ENCODE measurements at regions not wholly inside any gene's neighbourhood (a gene's known extent, or its start where the extent isn't known, plus 50 kb on each side); places are given as distances from the start of the nearest gene placed in this dataset.

GRCh38 chrY:7464742-7465141, 553.2 kb upstream of the AMELY start:
- no peak for DNase-seq (ENCODE audit: low read depth)

GRCh38 chrY:7463711-7464110, 552.2 kb upstream of the AMELY start:
- no peak for DNase-seq (ENCODE audit: low read depth)

DNA sequence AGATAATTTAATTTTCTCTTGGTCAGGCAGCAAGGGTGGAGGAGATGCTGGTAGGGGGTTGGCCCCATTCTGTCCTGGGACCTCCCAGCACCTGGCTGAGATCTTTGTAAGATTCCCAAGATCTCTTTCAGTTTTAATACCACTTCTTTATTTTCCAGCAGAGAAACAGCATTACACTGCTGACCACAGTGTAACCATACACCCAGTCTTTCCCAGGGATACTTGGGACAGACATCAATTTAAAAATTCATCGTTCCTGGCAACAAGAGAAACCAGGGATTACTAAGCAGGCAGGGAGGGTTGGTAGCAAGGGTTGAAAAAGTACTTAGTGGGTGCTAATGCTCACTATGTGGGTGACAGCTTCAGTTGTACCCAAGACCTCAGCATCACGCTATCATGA, 551.6 kb upstream of the AMELY start:
- no peak for DNase-seq (ENCODE audit: low read depth)

- DNase-seq (ENCODE audit: low read depth), result no peak
These were observed 551.1 kb upstream of the AMELY start for GRCh38 chrY:7462657-7463056.

- DNase-seq (ENCODE audit: low read depth), result no peak
These were observed 550.4 kb upstream of the AMELY start for GRCh38 chrY:7461873-7462525.

GRCh38 chrY:7459802-7460201, 548.2 kb upstream of the AMELY start:
- no peak for DNase-seq (ENCODE audit: low read depth)

DNA sequence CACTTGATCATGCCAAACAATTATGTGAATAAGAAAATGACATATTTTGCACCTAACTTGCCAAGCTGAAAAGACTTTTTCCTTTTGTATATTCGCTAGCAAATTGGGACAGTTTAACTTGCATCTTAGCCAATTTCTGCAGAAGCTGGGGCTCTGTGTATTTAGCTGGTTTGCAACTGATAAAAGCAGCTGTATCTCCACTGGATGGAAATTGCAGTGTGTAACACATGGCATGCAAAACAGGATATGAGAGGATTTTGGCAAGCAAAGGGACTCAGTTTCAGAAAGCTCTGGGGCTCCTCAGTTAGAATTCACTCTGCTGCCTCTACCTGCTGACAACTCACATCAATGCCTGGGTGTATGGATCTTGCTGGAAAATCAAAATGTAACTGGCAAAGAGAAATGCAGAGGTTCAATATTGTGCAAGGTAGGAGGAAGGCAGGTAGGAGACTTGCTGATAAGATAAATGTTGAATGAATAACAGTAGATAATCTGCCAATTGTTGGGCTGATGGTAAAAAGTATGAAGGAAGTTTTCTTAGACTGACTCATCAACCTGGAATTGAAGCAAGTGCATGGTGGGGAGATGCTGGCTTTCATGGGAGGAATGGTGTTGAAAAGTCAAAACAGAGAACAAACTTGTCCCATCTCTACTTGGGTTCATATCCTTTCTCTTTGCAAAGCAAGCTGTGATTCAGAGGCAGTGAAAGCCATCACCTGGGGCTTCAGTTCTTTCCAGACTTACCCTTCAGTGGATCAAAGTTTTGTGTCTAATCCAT, 546.9 kb upstream of the AMELY start:
- DNase-seq (ENCODE audit: low read depth), result no peak

DNA sequence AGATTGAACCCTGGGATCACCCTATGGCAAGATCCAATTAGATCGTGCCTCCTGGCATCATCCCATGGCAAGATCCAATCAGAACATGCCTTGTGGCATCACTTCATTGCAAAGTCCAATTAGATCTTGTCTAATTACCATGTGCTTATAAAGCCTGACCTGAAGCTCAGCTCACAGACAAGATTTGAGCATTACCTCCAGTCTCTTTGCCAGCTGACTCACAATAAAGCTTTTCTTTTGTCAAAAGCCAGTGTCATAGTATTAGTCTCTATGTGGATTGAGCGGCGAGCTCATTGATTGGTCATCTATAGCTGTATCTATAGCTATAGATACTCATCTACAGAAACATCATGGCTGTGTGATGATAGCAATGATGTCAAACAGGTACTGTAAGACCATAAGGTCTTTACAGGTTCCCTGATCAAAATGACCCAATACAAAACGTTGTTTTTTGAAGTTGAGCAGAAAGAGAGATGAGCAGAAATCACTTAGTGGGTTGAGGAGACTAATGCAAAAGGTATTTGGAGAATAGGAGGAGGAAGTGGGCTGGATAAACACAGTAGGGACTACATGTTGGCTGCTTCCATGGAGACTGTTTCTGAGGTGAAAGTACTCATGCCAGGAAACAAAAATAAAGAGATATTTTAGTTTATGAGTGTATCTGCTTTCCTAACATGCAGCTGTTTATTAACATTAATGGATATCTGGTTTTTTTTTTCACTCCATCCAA, 545.9 kb upstream of the AMELY start:
- no peak for DNase-seq (ENCODE audit: low read depth)

GRCh38 chrY:7455626-7456025, 544.1 kb upstream of the AMELY start:
- no peak for DNase-seq (ENCODE audit: low read depth)

- no peak for DNase-seq (ENCODE audit: low read depth)
These were observed 541.8 kb upstream of the AMELY start for GRCh38 chrY:7453336-7453735.

- no peak for DNase-seq (ENCODE audit: low read depth)
These were observed 540.7 kb upstream of the AMELY start for GRCh38 chrY:7452246-7452645.

DNA sequence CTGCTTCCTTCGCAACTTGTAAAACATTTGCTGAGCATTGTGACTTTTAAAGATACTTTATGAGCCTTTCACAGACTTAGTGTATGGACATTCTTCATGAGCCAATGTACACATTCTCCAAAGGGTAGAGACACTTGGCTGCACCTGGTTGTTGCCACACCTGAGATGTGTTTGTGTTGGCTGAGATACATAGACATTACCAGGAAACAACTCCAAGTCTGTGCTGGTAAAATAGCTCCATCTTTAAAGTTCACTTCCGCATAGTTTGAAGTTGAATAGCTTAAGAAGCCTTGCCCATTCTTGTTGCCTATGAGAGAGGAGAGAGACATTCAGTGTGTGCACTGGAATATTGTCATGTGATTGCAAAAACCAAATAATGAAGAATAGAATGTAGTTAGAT, 538.3 kb upstream of the AMELY start:
- no peak for DNase-seq (ENCODE audit: low read depth)

GRCh38 chrY:7448687-7449086, 537.1 kb upstream of the AMELY start:
- no peak for DNase-seq (ENCODE audit: low read depth)

GRCh38 chrY:7447881-7448516, 536.4 kb upstream of the AMELY start:
- DNase-seq (ENCODE audit: low read depth), result no peak

- no peak for DNase-seq (ENCODE audit: low read depth)
These were observed 532.6 kb upstream of the AMELY start for GRCh38 chrY:7444141-7444540.

GRCh38 chrY:7440796-7441530, 529.4 kb upstream of the AMELY start:
- no peak for DNase-seq (ENCODE audit: low read depth)

GRCh38 chrY:7437086-7437485, 525.5 kb upstream of the AMELY start:
- no peak for DNase-seq (ENCODE audit: low read depth)

GRCh38 chrY:7433817-7434809, 522.6 kb upstream of the AMELY start:
- DNase-seq (ENCODE audit: low read depth), result no peak

- no peak for DNase-seq (ENCODE audit: low read depth)
These were observed 507.6 kb upstream of the AMELY start for GRCh38 chrY:7419165-7419564.

DNA sequence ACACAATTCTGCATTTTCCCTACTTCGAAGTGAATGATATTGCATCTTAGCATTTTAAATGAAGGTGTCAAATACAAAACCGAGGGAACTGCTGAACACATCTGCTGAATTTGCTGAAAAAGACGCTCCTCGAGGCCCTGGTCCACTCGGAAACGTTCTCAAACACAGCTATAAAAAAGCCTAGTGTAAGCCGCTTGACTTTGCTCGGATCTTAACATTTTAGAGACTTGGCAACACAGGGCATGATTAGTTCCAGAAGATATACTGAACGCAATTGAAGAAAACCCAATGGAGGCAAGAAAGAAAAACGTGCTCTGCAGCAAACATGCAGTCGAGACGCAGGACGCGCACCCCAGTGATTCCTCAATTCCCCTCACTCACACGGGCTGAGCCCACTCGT, 506.4 kb upstream of the AMELY start:
- no peak for DNase-seq (ENCODE audit: low read depth)

DNA sequence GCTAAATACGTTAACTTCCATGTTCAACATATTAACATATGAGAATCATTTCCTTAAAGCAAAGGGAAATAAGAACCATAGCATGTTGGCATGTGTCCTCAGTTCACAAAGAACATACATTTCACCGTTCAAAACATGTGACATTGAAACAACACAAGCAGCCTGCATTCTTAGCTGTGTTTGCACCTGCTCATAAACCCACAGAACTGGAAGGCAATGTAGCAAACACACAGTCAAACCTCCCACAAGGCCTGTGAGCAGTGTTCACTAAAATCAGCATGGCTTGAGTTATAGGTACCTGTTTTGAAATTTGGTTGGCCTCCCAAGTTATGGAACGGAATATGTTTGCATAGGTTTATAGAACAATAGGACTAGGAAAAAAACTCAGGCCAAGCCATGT, 504.9 kb upstream of the AMELY start:
- DNase-seq (ENCODE audit: low read depth), result no peak
